Parathyroid adenoma (tissue), 2 donors: ENCODE measurements at regions not wholly inside any gene's neighbourhood (a gene's known extent, or its start where the extent isn't known, plus 50 kb on each side); places are given as distances from the start of the nearest gene placed in this dataset.

Source experiments
- H2AFZ ChIP-seq: fragments of 300-600 bp; sonication (generic); one replicate; pipeline ENCODE4 v1.7.0; 2017; ENCODE audit warnings: antibody characterized with exemption, mild to moderate bottlenecking
- H3K27ac ChIP-seq: fragments of 300-600 bp; sonication (generic); one replicate; pipeline ENCODE4 v1.7.0; 2017
- H3K27me3 ChIP-seq: fragments of 300-600 bp; sonication (generic); one replicate; pipeline ENCODE4 v1.7.0; 2017; ENCODE audit warnings: low read length; ENCODE audit not compliant: control insufficient read depth, insufficient read depth
- H3K36me3 ChIP-seq: fragments of 300-600 bp; sonication (generic); one replicate; pipeline ENCODE4 v1.7.0; 2017; ENCODE audit warnings: low read length; ENCODE audit not compliant: control insufficient read depth, insufficient read depth
- H3K4me1 ChIP-seq: fragments of 300-600 bp; sonication (generic); one replicate; pipeline ENCODE4 v1.7.0; 2017; ENCODE audit warnings: control low read depth
- H3K4me2 ChIP-seq: fragments of 300-600 bp; sonication (generic); one replicate; pipeline ENCODE4 v1.7.0; 2017; ENCODE audit warnings: low read length
- H3K4me3 ChIP-seq: fragments of 300-600 bp; sonication (generic); one replicate; pipeline ENCODE4 v1.7.0; 2017; ENCODE audit warnings: low read depth, low read length
- H3K79me2 ChIP-seq: fragments of 300-600 bp; sonication (generic); one replicate; pipeline ENCODE4 v1.7.0; 2017; ENCODE audit warnings: control low read depth
- H3K9ac ChIP-seq: fragments of 300-600 bp; sonication (generic); one replicate; pipeline ENCODE4 v1.7.0; 2017; ENCODE audit warnings: mild to moderate bottlenecking
- H3K9me3 ChIP-seq: fragments of 300-600 bp; sonication (generic); one replicate; pipeline ENCODE4 v1.7.0; 2017; ENCODE audit warnings: low read length; ENCODE audit not compliant: control insufficient read depth
- TF ChIP-seq, protein P1 (sequence below): fragments of 300-600 bp; sonication (generic); IDR thresholded peaks from one replicate; pipeline ENCODE4 v1.7.0; 2017; ENCODE audit warnings: antibody characterized with exemption, mild to moderate bottlenecking
- donor health status: primary hyperparathyroidism.

DNA sequence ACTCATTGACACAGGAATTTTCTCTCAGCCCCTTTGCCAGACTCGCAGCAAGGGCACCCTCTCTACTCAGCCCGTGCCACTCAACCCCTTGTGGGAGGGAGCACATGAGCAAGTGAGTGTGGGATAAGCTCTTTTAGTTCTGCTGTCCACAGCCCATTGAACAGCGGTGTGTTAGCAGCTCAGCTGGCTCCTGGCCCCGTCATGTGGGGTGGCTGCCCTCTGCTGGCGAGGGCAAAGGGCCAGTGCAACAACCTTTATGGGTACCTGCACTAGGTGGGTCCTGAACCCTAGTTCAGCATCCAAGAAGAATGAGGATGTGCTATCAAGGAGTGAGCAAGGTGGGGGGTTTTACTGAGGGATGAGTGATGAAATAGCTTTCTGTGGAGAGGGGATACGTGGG is 85.0 kb upstream of the ZNF81 start:
- H3K36me3 ChIP-seq: no peaks in the 10 kb centered on the region
- H3K9ac ChIP-seq: no peak overlapping the region
- no peaks in the 10 kb centered on the region for H3K27me3 ChIP-seq
- H3K4me3 ChIP-seq: no peak overlapping the region
- TF ChIP-seq, protein P1, sequence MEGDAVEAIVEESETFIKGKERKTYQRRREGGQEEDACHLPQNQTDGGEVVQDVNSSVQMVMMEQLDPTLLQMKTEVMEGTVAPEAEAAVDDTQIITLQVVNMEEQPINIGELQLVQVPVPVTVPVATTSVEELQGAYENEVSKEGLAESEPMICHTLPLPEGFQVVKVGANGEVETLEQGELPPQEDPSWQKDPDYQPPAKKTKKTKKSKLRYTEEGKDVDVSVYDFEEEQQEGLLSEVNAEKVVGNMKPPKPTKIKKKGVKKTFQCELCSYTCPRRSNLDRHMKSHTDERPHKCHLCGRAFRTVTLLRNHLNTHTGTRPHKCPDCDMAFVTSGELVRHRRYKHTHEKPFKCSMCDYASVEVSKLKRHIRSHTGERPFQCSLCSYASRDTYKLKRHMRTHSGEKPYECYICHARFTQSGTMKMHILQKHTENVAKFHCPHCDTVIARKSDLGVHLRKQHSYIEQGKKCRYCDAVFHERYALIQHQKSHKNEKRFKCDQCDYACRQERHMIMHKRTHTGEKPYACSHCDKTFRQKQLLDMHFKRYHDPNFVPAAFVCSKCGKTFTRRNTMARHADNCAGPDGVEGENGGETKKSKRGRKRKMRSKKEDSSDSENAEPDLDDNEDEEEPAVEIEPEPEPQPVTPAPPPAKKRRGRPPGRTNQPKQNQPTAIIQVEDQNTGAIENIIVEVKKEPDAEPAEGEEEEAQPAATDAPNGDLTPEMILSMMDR: peak; percentile 64
- H3K79me2 ChIP-seq: no peaks in the 10 kb centered on the region
- no peak overlapping the region for H3K4me2 ChIP-seq
- H3K9me3 ChIP-seq: no peaks in the 10 kb centered on the region
- peaks cover 4% of the 10 kb centered on the region for H3K4me1 ChIP-seq
- H3K27ac ChIP-seq: no peak overlapping the region
- no peak overlapping the region for H2AFZ ChIP-seq

DNA sequence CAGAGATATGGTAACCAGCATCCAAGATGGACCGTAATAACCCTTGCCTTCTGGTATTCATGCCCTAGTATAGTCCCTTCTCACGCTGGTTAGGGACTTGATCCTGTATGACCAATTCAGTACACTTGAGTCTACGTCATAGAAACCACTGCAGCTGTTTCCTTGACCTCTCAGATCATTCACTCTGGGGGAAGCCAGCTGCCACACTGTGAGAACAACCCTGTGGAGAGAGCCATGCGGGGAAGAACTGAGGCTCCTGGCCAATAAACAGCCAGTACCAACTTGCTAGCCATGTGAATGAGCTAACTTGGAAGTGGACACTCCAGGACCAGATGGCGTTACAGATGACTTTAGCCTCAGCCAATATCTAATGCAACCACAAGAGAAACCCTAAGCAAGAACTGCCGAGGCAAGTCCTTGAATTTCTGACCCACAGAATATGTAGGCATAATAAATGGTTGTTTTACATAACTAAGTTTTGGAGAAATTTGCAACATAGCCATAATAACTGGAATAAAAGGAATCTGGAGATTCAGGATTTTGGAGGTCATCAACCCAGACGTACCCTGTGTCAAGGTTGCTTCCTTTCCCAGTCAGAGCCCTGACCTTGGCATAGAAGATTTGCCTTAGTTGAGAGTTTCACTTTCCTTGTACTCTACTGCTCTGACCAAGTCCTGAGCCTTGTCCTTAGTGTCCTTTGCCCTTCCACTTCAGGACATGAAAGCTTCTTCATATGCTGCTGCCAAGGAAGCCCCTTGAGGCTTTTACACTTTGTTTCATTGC is 87.3 kb upstream of the ZNF81 start:
- no peak overlapping the region for H2AFZ ChIP-seq
- H3K4me2 ChIP-seq: no peak overlapping the region
- no peaks in the 10 kb centered on the region for H3K9me3 ChIP-seq
- no peaks in the 10 kb centered on the region for H3K79me2 ChIP-seq
- H3K27ac ChIP-seq: no peak overlapping the region
- no peak overlapping the region for H3K9ac ChIP-seq
- no peaks in the 10 kb centered on the region for H3K27me3 ChIP-seq
- H3K4me1 ChIP-seq: peaks cover 4% of the 10 kb centered on the region
- no peaks in the 10 kb centered on the region for H3K36me3 ChIP-seq
- TF ChIP-seq, protein P1: no peak
- H3K4me3 ChIP-seq: no peak overlapping the region

DNA sequence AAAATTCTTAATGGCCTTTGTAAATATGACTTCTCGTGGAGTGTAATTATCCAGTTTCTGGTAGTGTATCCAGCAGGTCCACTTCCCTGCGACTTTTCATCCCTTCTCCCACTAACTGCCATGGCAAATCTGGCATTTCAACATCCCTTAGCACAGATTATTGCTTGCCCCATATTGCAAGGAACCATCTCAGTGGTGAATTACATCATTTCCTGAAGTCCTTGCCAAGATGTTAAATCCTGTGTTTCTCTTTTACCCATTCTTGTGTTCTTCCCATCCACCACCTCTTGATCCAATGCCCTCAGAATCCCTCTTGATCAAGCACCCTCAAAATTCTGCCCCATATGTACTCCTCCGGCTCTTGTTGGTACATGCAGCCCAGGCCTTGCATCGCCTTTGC is 88.1 kb upstream of the ZNF81 start:
- Histone ChIP-seq H3K9me3 (no peaks in the 10 kb centered on the region), H2AFZ (no peak overlapping the region), H3K27me3 (no peaks in the 10 kb centered on the region), H3K4me3 (no peak overlapping the region), H3K36me3 (no peaks in the 10 kb centered on the region), H3K4me1 (peaks cover 4% of the 10 kb centered on the region), H3K79me2 (no peaks in the 10 kb centered on the region), H3K4me2 (no peak overlapping the region), H3K27ac (no peak overlapping the region), H3K9ac (no peak overlapping the region)
- TF ChIP-seq, protein P1: no peak

DNA sequence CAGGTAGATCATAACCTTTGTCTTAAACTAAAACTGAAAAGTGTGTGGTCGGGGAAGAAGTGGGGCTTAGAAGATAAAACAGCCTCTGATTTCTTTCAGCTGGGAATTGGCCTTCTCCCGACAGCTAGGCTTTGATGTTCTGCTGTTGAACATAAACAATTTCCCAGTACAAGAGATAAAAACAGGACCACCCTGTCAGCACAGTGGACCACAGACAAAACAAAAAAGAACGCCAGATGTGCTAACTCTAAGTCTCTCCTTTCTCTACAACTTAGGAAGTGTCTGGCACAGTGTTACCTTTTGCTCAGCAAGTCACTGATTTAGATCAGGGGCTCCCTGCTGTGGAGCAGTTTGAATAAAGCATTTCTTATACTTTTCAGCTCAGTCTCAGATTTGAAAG is 87.5 kb upstream of the UXT start:
- Histone ChIP-seq H3K27me3 (no peaks in the 10 kb centered on the region), H3K36me3 (no peaks in the 10 kb centered on the region), H3K4me2 (no peak overlapping the region), H3K4me3 (no peak overlapping the region), H3K9ac (no peak overlapping the region), H3K79me2 (no peaks in the 10 kb centered on the region), H2AFZ (peak overlapping the region; percentile 66), H3K27ac (no peak overlapping the region), H3K4me1 (no peaks in the 10 kb centered on the region), H3K9me3 (no peaks in the 10 kb centered on the region)
- TF ChIP-seq, protein P1: no peak

DNA sequence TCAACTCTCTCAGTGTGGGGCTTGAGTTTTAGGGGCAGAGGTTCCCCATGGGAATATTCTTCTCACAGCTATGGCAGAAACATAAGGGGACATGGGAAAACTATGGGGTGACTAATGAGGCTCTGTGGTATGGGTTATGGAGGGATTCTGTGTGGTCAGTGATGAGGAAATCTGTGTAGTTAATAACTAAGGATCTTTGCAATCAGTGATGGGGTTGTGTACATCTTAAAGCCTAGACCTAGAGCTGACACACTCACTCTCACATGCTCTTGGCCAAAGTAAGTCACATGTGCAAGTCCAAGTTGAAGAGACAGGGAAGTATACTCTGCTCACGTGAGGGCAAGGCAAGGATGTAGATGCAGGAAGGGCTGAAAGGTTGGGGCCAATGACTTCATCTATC is 86.4 kb upstream of the UXT start:
- H3K36me3 ChIP-seq: no peaks in the 10 kb centered on the region
- H3K79me2 ChIP-seq: no peaks in the 10 kb centered on the region
- H3K27me3 ChIP-seq: no peaks in the 10 kb centered on the region
- no peak overlapping the region for H3K4me2 ChIP-seq
- H3K27ac ChIP-seq: no peak overlapping the region
- no peaks in the 10 kb centered on the region for H3K4me1 ChIP-seq
- no peak overlapping the region for H3K9ac ChIP-seq
- H3K9me3 ChIP-seq: no peaks in the 10 kb centered on the region
- H2AFZ ChIP-seq: no peak overlapping the region
- TF ChIP-seq, protein P1: no peak
- H3K4me3 ChIP-seq: no peak overlapping the region
